ENCODE measurements at regions not wholly inside any gene's neighbourhood (a gene's known extent, or its start where the extent isn't known, plus 50 kb on each side); places are given as distances from the start of the nearest gene placed in this dataset.

DNA sequence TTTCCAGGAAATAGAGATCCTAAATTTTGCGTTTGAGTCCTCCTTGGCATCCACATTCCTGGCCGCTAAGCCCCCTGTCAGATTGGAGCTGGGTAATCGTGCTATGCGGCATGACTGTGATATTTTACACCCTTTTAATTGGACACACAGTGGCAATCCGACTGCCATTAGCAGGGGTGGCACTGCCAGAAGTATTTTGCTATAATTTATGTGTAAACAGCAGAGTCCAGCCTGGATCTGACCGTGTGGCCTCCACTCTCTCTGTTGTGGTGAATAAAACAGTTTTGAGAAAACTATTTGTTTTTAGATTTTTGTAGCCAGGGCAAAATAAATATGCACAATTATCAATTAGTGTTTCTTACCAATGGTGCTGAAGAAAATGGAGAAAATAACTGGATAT lies 281.0 kb upstream of the IRX2 start:
- DNase-seq: peak; percentile 38

DNA sequence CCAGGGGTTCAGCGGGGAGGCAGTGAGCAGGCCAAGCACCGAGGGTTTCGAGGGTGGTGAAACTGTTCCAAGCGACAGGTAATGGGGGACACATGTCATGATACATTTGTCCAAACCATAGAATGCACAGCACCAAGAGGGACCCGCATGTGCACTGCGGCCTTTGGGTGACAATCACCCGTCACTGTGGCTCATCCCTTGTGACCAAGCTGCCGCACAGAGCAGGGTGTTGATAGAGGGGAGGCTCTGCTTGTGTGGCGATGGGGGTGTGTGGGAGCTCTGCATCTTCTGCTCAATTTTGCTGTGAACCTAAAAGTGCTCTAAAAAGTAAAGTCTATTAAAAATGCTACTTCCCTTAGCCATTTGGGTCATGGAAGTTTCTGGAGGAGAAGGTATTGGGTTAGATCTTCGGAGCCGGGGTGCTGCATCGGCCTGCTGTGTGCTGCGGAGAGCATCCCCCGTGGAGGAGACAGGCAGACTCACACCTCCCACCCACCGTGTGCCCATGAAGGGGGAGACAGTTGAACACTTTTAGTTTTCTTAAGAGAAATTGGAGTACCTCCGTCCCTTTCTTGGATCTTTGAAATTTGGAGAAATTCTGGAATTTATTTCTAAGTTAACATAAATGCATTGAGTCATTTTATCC lies 280.4 kb upstream of the IRX2 start:
- DNase-seq: no peak

DNA sequence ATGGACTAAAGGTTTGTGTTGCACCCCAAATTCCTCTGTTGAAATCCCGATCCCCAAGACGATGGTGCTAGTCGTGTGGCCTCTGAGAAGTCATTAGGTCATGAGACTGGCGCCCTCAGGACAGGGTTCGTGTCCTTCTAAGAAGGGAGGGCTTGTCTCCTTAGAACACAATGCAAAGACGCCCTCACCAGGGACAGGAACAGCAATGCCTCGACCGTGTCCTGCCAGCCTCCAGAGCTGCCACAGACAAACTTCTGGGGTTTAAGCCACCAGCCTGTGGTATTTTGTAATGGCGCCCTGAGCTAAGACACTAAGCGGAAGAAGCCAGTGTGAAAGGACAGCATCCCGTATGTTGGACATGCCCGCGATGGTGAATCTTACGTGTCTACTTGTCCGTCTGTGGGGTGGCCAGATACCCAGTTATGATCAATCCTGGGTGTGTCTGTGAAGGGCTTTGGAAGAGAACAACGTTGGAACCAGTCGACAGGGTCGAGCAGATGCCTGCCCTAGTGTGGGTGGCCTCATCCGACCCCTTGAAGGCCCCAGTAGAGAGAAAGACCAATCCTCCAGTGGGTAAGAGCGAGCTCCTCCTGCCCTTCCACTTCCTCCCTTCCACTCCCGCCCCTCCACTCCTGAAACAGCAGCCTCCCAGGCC lies 279.2 kb upstream of the IRX2 start:
- DNase-seq: no peak

DNA sequence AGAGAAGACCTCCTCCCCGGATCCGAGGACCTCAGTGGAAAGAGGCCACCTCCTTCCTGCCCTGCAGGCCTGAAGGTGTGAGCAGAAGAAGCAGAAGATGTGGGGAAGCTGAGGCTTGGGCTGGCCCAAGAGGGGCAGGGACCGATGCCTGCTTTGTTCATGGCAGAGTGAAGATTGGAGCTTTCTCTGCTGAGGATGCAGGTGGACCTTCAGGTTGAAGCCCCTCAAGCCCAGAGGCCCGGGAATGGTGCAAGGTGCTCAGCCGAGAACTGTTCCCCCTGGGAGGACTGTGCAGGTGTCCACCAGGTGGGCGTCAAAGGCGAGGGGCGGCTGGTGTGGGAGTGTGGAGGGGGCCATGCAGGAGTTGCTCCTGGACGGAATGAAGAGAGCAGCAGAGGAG lies 277.9 kb upstream of the IRX2 start:
- DNase-seq: no peak

DNA sequence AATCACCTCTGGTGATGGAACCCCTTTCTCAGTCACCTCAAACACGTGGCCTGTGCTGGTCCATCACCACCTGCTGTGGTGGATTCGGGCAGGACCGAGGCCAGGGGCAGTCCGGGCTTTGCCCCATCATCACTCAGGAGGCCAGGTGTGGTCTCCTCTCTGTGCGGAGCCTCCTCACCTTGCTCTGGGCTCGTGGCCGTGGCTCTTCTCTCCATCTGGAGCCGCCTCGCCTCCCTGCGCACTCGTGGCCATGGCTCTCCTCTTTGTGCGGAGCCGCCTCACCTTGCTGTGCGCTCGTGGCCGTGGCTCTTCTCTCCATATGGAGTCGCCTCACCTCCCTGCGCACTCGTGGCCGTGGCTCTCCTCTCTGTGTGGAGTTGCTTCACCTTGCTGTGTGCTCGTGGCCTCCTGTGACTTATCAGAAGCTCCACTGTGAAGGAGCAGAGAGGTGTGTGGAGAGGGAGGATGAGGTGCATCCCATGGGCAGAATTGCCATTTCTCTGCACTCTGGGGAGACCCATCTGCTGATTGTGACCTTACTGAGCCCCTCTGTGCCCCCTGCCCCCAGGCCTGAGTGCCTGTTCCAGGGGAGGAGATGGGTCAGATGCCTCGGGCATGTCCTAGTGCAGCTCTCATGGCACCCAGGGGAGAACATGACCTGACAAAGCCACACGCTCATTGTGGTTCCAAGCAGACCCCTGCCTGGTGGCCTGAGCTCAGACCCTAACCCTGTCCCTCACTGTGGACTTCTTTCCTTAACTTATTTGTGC lies 276.6 kb upstream of the IRX2 start:
- no peak for DNase-seq

DNA sequence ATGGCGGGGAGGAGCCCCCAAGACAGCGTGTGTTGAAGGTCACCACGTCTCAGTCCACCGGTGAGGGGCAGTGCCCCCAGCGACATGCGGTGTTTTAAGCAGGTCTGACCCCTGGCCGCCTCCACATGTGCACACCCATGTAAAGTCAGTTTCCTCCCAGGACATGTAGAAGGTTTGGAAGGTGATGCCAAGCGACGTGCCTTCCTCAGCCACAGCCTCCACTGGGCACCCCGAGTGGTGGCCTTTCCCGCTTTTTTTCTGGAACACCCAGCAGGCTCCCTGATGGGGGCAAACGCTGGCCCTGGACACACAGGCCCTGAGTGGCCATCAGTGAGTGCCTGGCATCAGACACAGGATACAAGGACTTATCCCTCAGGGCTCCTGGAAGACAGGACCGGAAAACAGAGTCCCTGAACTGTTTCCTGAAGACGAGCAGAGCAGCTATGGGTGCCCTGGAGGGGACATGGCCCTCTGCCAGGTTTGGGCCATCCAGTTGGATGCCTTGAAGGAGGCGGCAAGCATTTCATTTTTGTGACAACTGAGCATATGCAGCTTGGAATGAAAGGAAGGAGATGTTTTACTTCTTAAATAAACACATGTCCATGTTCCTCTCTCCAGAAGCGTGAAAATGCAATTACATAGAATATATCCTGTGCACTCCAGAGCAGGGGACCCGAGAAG lies 275.8 kb upstream of the IRX2 start:
- DNase-seq: no peak

DNA sequence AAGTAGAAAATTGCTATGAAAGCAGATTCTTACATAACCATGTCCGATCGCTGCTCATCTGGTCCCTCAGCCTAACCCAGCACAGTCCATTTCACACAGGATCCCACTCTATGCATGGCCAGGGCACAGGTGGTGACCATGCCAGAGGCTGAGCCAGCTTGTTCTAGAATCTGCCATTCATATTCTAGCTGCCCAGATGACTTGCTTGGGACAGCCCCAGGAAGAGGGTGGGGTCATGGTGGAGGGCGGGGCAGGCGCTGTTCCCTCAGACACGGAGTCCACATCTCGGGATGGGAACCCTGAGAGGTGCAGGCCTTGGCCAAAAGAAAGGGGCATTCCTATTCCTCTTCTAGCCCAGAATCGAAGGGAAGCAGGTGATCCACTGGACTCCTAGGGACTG lies 275.2 kb upstream of the IRX2 start:
- no peak for DNase-seq

DNA sequence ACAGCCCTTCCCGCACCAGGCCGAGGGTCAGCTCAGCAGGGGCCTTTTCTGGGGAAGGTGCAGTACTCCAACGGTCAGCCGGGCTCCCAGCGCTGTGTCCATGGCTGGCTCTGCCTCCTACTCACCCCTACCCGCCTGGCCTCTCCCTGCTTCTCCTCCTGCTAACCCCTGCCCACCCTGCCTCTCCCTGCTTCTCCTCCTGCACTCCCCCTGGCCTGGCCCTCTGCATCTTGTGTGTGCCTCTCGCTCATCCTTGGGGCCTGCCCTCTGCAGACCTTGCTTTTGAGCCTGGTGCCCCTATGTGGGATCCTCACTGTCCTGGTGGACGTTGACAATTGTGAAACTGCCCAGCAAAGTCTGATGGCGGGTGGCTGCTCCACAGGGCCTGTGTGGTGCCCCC lies 274.6 kb upstream of the IRX2 start:
- DNase-seq: no peak

DNA sequence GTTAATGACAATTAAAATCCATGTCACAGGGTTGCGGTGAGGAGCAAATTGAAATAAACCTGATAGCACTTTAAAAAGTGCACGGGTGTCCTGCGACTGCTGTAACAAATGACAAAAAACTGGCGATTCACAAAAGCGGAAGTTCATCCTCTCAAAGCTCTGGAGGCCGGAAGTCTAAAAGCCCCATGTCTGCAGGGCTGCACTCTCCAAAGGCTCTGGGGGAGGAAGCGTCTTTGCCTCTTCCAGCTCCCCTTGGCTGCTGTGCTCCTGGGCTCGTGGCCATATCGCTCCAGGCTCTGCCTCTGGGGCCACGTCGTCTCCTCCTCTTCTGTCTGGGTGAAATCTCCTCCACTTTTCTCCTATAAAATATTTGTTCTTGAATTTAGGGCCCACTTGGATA lies 273.9 kb upstream of the IRX2 start:
- DNase-seq: no peak

DNA sequence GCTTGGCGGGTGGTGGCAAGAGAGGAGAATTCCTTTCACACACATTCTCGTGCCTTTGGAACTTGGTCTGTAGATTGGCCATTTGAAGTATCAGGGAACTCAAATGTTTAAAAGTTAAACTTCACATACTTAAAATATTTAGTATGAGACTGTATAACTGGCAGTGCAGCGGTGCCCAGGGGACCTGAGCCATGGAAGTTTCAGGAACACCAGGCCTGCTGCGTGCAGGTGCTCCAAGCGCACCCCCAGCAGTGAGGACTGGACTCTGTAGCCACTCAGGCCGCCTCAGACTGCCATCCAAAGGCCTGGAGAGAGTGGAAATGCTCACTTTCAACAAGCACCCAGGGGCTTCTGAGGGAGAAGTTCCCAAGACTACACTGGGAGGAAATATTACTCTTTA lies 273.5 kb upstream of the IRX2 start:
- DNase-seq: no peak

DNA sequence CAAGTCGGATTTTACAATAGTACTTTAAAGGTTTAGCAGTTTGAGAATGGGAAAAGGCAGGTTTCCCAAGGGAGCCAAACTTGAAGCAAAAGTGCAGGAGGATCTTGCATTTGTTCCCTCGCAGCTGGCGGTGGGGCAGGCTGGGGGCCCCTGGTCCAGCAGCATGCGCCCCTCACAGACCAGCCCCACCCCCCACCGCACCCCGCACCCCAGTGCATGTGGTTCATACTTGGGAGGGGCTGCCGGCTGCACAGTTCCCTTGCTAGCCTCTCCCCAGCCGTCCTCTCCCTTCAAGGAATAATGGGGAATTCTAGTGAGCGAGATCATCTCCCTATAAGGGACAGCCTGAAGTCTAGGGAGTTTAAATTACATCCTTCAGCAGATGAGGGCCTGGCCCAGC lies 273.1 kb upstream of the IRX2 start:
- no peak for DNase-seq

DNA sequence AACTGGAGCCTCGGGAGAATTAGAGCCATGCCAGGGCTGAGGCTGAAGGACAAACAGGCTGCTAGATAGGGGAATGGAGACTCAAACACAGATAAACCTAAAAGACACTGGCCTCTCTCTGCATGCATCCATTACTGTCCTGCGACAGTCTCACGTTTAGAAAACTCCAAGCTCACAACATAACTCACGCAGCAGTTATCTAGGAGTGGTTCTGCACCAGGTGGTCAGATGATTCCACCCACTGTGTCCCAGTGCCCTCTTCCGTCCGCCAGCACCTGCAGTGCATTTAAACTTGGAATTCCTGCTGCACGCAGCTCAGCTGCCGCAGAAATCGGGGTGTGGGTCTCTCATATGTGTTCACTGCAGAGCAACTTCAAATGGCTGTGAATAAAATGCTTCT lies 272.6 kb upstream of the IRX2 start:
- DNase-seq: no peak

DNA sequence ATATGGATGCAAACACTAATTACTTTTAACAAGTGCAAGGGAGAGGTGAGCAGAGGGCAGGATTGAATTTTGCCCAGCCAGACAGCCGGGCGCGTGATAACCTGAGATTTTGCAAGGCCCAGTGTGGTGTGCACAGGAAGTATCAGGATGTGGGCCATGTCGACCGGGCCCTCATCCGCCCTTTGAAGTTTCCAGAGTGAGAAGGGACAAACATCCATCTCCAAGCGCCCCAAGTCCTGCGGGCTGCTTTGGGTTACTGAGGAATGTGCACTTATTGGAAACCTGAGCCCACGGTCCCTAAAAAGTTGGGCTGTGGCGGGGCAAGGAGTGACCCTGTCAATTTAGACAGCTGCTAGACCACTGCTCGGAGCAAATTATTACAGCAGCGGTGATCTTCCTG lies 272.2 kb upstream of the IRX2 start:
- DNase-seq: no peak

DNA sequence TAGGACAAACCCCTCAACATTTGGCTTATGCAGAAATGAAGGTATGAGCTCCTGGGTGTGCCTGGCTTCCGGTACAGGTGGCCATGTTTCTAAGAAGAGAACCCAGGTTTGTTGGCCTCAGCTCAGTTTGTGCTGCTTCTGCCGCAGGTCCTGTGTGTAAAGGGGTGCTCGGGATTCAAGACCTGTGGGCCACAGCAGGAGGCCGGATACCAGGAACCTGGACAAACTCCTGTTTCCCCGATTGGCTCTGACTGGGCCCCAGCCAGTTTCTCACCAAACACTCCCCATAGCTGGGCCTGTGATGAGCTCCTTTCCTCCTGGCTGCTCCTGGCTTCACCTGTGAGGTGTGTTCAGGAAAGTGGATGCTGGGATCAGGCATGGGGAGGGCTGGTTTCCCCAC lies 271.2 kb upstream of the IRX2 start:
- no peak for DNase-seq

DNA sequence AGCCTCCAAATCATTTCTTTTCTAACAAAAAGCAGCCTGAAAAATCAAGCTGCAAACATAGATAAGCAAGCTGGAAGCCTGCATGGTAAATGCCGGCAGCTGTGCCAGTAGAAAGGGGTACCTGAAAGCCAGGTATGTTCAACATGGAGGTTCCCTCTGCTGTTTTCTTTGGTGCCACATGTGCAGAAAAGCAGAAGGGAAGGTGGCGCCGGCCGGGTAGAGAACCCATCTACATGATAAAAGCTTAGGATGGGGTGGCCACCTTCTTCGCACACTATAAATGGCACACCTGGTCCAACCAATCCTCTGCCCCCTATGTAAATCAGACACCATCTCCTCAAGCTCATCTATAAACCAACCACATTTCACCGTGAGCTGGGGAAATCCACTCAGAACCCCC lies 268.9 kb upstream of the IRX2 start:
- no peak for DNase-seq

DNA sequence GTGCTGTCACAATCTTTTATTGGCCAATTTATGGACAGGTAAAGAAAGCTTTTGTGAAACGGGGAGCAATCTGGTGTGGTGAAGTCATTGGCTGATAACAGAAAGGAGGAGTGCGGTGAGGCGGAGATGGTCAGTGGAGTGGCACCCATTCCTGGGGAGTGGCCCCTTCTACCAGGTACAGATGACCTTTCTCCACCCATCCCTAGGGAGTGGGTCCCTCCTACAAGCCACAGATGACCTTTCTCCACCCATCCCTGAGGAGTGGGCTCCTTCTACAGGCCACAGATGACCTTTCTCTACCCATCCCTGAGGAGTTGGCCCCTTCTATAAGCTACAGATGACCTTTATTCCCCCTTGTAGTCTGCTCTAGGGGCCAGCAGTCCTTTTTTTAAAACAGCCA lies 267.6 kb upstream of the IRX2 start:
- DNase-seq: no peak

DNA sequence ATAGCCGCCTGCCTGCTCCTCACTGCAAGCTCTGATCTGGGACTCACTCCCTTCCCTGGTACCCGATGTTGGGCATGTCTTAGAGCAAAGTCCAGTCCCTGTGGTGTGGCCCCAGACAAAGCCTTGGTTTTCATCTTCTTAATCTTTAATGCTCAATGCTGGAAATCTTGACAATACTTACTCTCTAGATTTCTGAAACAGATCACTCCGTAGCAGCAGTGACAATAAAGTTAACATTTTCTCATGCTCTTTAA lies 260.2 kb upstream of the IRX2 start:
- DNase-seq: no peak

DNA sequence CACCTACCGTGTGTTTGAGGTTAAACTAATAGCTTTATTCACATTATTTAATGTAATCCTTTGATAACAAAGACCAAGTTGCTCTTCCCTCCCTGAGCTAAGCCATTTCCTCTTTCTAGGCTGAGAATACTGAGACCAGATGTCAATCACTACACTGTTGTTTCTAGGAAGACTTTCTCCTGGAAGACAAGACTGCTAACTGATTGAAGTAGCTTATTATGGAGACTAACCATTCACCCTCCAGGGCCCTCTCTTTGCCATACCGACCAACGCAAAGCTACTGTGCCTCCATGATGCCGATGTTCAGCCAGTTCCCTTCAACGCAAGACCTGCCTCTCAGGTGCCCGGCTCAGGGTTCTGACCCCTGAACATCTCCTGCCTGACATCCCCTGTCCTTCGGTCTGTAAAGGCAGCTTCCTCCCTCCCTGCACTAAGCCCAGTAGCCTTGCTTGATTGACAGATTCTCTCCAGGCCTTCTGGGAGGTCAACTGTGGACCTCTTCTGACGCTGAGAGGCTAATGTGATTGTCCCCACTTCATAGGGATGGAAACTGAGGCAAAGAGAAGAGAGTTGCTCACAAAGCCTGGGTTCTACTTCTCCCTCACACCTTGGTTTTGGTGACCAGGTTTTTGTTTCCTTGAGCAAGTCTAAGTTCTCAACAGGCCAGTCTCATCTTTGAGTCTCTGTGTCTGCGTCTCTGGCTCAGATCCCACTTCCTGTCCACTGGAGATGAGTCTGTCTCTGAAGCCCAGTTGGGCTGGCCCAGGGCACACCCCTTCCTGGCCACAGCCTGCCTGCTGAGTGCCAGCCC lies 259.7 kb upstream of the IRX2 start:
- DNase-seq: no peak

DNA sequence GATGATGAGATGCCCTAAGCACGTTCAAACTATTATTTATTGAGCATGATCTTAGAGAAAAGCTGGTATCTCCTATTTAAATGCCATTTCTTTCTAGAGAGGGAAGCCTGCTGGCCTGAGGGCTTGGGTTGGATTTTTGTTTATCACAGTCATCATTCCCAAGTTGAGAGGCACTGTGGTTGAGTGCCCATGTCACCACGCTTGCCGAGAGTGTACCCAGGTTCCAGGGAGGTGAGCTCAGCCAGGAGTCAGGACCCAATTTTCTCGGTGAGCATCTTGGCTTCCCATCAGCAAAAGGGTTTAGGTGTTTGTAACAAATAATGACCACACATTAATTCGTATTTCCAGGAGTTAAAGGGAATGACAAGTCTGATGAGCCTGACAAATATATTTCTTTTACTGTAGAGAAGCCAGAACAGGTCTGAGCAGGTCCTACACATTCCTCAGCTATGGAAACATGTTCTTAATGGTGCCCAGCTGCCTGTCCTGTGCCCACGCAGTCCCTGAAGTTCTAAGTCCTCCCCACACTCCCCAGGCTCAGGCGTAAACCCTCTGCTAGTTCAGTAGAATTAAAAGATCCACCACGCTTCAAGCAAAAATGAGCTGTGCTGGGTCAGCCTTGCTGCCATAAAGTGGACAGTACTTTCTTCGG lies 258.9 kb upstream of the IRX2 start:
- no peak for DNase-seq

DNA sequence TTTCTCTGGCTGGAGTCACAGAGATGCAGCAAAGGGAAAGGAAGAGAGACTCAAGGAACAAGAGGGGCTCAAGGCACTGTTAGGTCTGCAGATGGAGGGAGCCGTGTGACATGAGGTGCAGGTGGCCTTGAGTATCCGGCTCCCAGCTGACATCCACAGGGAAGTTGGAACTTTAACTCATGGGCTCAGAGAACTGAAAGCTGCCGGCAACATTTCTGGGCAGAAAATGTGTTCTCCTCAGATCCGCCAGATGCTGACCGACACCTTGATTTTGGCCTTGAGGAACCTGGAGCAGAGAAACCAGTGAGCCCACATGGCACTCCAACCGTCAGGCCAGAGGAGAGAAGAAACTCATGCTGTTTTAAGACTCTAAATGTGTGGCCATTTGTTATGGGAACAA lies 258.1 kb upstream of the IRX2 start:
- DNase-seq: no peak

DNA sequence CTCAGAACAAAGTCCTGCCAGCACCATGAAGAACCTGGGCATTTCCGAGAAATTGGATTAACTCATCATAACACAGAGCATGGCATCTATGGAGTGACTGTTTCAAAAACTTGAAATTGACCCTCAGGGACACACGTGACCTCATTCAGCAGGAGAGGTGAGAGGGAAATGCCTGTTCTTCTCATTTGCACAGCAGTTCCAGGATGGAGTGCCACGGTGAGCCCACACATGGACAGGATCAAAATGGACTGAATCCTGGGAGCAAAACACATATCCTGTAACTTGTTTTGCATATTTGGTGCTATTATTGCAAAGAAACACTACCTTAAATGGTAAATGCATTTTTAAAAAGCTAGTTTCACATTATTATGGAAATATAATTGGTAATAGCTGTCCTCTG lies 256.1 kb upstream of the IRX2 start:
- no peak for DNase-seq

DNA sequence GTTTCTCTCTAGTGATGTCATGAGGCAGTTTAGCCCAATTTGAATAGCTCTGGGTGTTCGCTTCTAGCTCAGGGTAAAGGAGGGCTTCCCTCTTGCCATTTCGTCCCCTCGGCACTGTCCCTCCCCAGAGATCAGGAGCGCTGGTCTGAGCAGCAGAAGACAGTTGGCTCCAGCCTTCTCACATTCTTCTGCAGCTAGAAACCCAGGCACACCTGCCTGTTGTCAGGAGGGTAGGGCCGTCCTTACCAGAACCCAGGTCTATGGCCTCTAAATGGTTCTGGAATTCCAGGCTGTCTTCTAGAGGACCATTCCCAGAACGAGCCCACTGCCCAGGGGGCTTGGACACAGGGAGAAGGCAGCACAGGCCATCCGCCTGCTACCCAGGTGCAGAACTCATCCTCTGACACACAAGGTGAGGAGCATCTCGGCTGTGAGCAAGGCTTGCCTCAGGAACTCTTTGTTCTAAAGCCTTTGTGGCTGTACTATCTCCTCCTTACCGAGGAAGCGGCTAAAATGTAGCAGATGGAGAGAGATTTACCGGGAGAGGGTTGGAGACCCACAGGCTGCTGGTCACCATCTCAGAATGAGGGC lies 255.6 kb upstream of the IRX2 start:
- DNase-seq: no peak
